ENCODE measurements at regions not wholly inside any gene's neighbourhood (a gene's known extent, or its start where the extent isn't known, plus 50 kb on each side); places are given as distances from the start of the nearest gene placed in this dataset.

- DNase-seq (ENCODE audit: low spot score) (peak; percentile 30), FAIRE-seq (no peak), ATAC-seq (peak; percentile 75)
- no TSS peak for BruUV-seq (replicated peaks)
- CTCF ChIA-PET (ENCODE audit: low intra/inter-chr PET ratio, low total read pairs): no interaction called here
- in situ Hi-C loops (cut with HindIII; ENCODE audit: extremely low pct_ligation_motif_present, low pct_unique_long_range_greater_than_20kb) (no loop called here), intact Hi-C loops (cut with micrococcal nuclease; ENCODE audit: unreplicated experiment) (no loop called here)
- Histone ChIP-seq H3K79me2 (ENCODE audit: insufficient read depth, low read length) (no peaks in the 10 kb centered on the region), H3K4me2 (ENCODE audit: low read depth, low read length) (peak overlapping the region; percentile 24; the same call in 1 of the 2 replicates), H3K9me3 (ENCODE audit: low read length) (no peaks in the 10 kb centered on the region), H4K20me1 (ENCODE audit: insufficient read depth, low read length) (no peaks in the 10 kb centered on the region), H3K4me1 (ENCODE audit: insufficient read depth, low read length) (peaks cover 12% of the 10 kb centered on the region), H3K27me3 (ENCODE audit: control insufficient read depth in 1 of 2, insufficient read depth in 2 of 2, low read length in 2 of 2) (no peaks in the 10 kb centered on the region), H3K36me3 (replicated peaks in 1 of 2; ENCODE audit: control insufficient read depth in 1 of 2, insufficient read depth in 2 of 2, low read length in 2 of 2) (no peaks in the 10 kb centered on the region), H3K9ac (ENCODE audit: insufficient read depth, low read depth, low read length) (no peak overlapping the region), H3K4me3 (replicated peaks in 1 of 3; ENCODE audit: insufficient read depth in 1 of 3, low read depth in 2 of 3, low read length in 3 of 3) (no peak overlapping the region), H3K27ac (ENCODE audit: extremely low read length, insufficient read depth, low read length) (no peak overlapping the region), H2AFZ (ENCODE audit: low read length) (no peak overlapping the region)
- POLR2A ChIA-PET: no interaction called here
- TF ChIP-seq SCMH1 (CRISPR knock-in tag; IDR thresholded peaks at IDR 0.05; ENCODE audit: borderline replicate concordance): no peak
- TF ChIP-seq MAX (IDR thresholded peaks at IDR 0.05): peak; percentile 28; the same call in 1 of the 2 replicates
- TF ChIP-seq PHF21A (CRISPR knock-in tag; IDR thresholded peaks at IDR 0.05): 0 out of 2 replicates have a peak, but pooled peaks have one; percentile 13
- TF ChIP-seq ZFY (CRISPR knock-in tag; IDR thresholded peaks at IDR 0.05): peak; percentile 34; the same call in 1 of the 2 replicates
- peak; percentile 32; the same call in 1 of the 2 replicates for TF ChIP-seq NR2F6 (IDR thresholded peaks at IDR 0.05)
- TF ChIP-seq NR2F6 (CRISPR knock-in tag; IDR thresholded peaks at IDR 0.05): no peak
- TF ChIP-seq HMG20A (CRISPR knock-in tag; IDR thresholded peaks at IDR 0.05; ENCODE audit: borderline replicate concordance): no peak
- peak; percentile 38; the same call in 1 of the 2 replicates for TF ChIP-seq ZFX (CRISPR knock-in tag; IDR thresholded peaks at IDR 0.05; ENCODE audit: low read depth)
- TF ChIP-seq LCORL (IDR thresholded peaks at IDR 0.05): no peak
- 0 out of 2 replicates have a peak, but pooled peaks have one; percentile 29 for TF ChIP-seq LCORL (CRISPR knock-in tag; IDR thresholded peaks at IDR 0.05)
- peak; percentile 64; the same call in 1 of the 2 replicates for TF ChIP-seq ZNF770 (CRISPR knock-in tag; IDR thresholded peaks at IDR 0.05)
- no peak for TF ChIP-seq PHF20 (CRISPR knock-in tag; IDR thresholded peaks at IDR 0.05)
- 4% methylated on average over 11 of the region's 25 CpGs for WGBS (ENCODE audit: low lambda C conversion rate)
These were observed 81.9 kb upstream of the LRPAP1 start for GRCh38 chr4:3613967-3614730.
